Neuron (in vitro differentiated cells): ENCODE measurements at regions not wholly inside any gene's neighbourhood (a gene's known extent, or its start where the extent isn't known, plus 50 kb on each side); places are given as distances from the start of the nearest gene placed in this dataset.

Experiments
- H2AFZ ChIP-seq: one replicate; pipeline ENCODE4 v1.6.1; 2013; ENCODE audit warnings: low read depth, mild to moderate bottlenecking, inconsistent platforms, low read length, moderate library complexity
- H3K27me3 ChIP-seq: one replicate; pipeline ENCODE4 v1.6.1; 2013; ENCODE audit warnings: low read length; ENCODE audit not compliant: insufficient read depth
- H3K36me3 ChIP-seq: one replicate; pipeline ENCODE4 v1.6.1; 2013; ENCODE audit warnings: low read length; ENCODE audit not compliant: insufficient read depth
- H3K4me1 ChIP-seq: one replicate; pipeline ENCODE4 v1.6.1; 2013; ENCODE audit warnings: low read length; ENCODE audit not compliant: insufficient read depth
- H3K4me3 ChIP-seq: 2 replicates; pipeline ENCODE4 v1.5.1; 2013; ENCODE audit warnings: mild to moderate bottlenecking, low read length, moderate library complexity
- H3K9me3 ChIP-seq: one replicate; pipeline ENCODE4 v1.6.1; 2013; ENCODE audit warnings: low read length

GRCh38 chr10:1977461-1977860 lies 240.1 kb upstream of the ADARB2 start:
- H2AFZ ChIP-seq: no peak overlapping the region
- H3K36me3 ChIP-seq: no peaks in the 10 kb centered on the region
- no peaks in the 10 kb centered on the region for H3K27me3 ChIP-seq
- no peaks in the 10 kb centered on the region for H3K4me1 ChIP-seq
- H3K4me3 ChIP-seq: no peak overlapping the region
- H3K9me3 ChIP-seq: no peaks in the 10 kb centered on the region

GRCh38 chr10:1972406-1972805 lies 235.1 kb upstream of the ADARB2 start:
- Histone ChIP-seq H3K4me3 (no peak overlapping the region), H3K4me1 (no peaks in the 10 kb centered on the region), H2AFZ (no peak overlapping the region), H3K36me3 (no peaks in the 10 kb centered on the region), H3K27me3 (no peaks in the 10 kb centered on the region), H3K9me3 (no peaks in the 10 kb centered on the region)

- Histone ChIP-seq H2AFZ (no peak overlapping the region), H3K27me3 (no peaks in the 10 kb centered on the region), H3K4me1 (no peaks in the 10 kb centered on the region), H3K4me3 (no peak overlapping the region), H3K9me3 (no peaks in the 10 kb centered on the region), H3K36me3 (no peaks in the 10 kb centered on the region)
Observed at GRCh38 chr10:1968257-1969033, 231.1 kb upstream of the ADARB2 start.

GRCh38 chr10:1966712-1967376 lies 229.5 kb upstream of the ADARB2 start:
- H3K36me3 ChIP-seq: no peaks in the 10 kb centered on the region
- H3K9me3 ChIP-seq: no peaks in the 10 kb centered on the region
- no peak overlapping the region for H2AFZ ChIP-seq
- H3K4me3 ChIP-seq: no peak overlapping the region
- H3K4me1 ChIP-seq: no peaks in the 10 kb centered on the region
- no peaks in the 10 kb centered on the region for H3K27me3 ChIP-seq

GRCh38 chr10:1964476-1964875 lies 227.2 kb upstream of the ADARB2 start:
- no peaks in the 10 kb centered on the region for H3K27me3 ChIP-seq
- H3K9me3 ChIP-seq: no peaks in the 10 kb centered on the region
- H3K4me3 ChIP-seq: no peak overlapping the region
- H3K36me3 ChIP-seq: no peaks in the 10 kb centered on the region
- H2AFZ ChIP-seq: no peak overlapping the region
- H3K4me1 ChIP-seq: no peaks in the 10 kb centered on the region

GRCh38 chr10:1963341-1963740 lies 226.0 kb upstream of the ADARB2 start:
- Histone ChIP-seq H3K4me1 (no peaks in the 10 kb centered on the region), H3K36me3 (no peaks in the 10 kb centered on the region), H2AFZ (no peak overlapping the region), H3K9me3 (no peaks in the 10 kb centered on the region), H3K4me3 (no peak overlapping the region), H3K27me3 (no peaks in the 10 kb centered on the region)

- Histone ChIP-seq H2AFZ (no peak overlapping the region), H3K36me3 (no peaks in the 10 kb centered on the region), H3K4me1 (no peaks in the 10 kb centered on the region), H3K27me3 (no peaks in the 10 kb centered on the region), H3K9me3 (no peaks in the 10 kb centered on the region), H3K4me3 (no peak overlapping the region)
Observed at GRCh38 chr10:1961989-1962388, 224.7 kb upstream of the ADARB2 start.

- Histone ChIP-seq H3K36me3 (no peaks in the 10 kb centered on the region), H3K4me3 (no peak overlapping the region), H3K27me3 (no peaks in the 10 kb centered on the region), H2AFZ (no peak overlapping the region), H3K9me3 (no peaks in the 10 kb centered on the region), H3K4me1 (no peaks in the 10 kb centered on the region)
Observed at GRCh38 chr10:1960982-1961381, 223.7 kb upstream of the ADARB2 start.

GRCh38 chr10:1957057-1957456 lies 219.7 kb upstream of the ADARB2 start:
- no peaks in the 10 kb centered on the region for H3K4me1 ChIP-seq
- no peaks in the 10 kb centered on the region for H3K9me3 ChIP-seq
- no peaks in the 10 kb centered on the region for H3K36me3 ChIP-seq
- H3K4me3 ChIP-seq: no peak overlapping the region
- H2AFZ ChIP-seq: no peak overlapping the region
- H3K27me3 ChIP-seq: no peaks in the 10 kb centered on the region

- Histone ChIP-seq H3K27me3 (no peaks in the 10 kb centered on the region), H2AFZ (no peak overlapping the region), H3K4me3 (no peak overlapping the region), H3K36me3 (no peaks in the 10 kb centered on the region), H3K9me3 (no peaks in the 10 kb centered on the region), H3K4me1 (no peaks in the 10 kb centered on the region)
Observed at GRCh38 chr10:1954300-1954699, 217.0 kb upstream of the ADARB2 start.

GRCh38 chr10:1952126-1953095 lies 215.1 kb upstream of the ADARB2 start:
- H3K9me3 ChIP-seq: no peaks in the 10 kb centered on the region

GRCh38 chr10:1950803-1951495 lies 213.6 kb upstream of the ADARB2 start:
- Histone ChIP-seq H3K27me3 (no peaks in the 10 kb centered on the region), H3K4me3 (no peak overlapping the region), H3K9me3 (no peaks in the 10 kb centered on the region), H3K4me1 (no peaks in the 10 kb centered on the region), H2AFZ (no peak overlapping the region), H3K36me3 (no peaks in the 10 kb centered on the region)

More at GRCh38 chr10:1952126-1953095, 215.1 kb upstream of the ADARB2 start:
- H2AFZ ChIP-seq: no peak overlapping the region
- no peaks in the 10 kb centered on the region for H3K27me3 ChIP-seq
- no peaks in the 10 kb centered on the region for H3K36me3 ChIP-seq
- H3K4me1 ChIP-seq: no peaks in the 10 kb centered on the region
- no peak overlapping the region for H3K4me3 ChIP-seq
